BE2C (cell line): ENCODE measurements at regions not wholly inside any gene's neighbourhood (a gene's known extent, or its start where the extent isn't known, plus 50 kb on each side); places are given as distances from the start of the nearest gene placed in this dataset.

ENCODE experiments used
- DNase-seq: peaks from one replicate; pipeline ENCODE4 v3.0.0-alpha.2; 2020
- H3K27me3 ChIP-seq: fragments of 250-450 bp; sonication (Bioruptor Pico); 2 replicates; pipeline ENCODE4 v1.5.1; 2020; ENCODE audit warnings: mild to moderate bottlenecking
- H3K36me3 ChIP-seq: fragments of 250-450 bp; sonication (Bioruptor Pico); 2 replicates; pipeline ENCODE4 v1.5.1; 2020; ENCODE audit warnings: mild to moderate bottlenecking
- H3K4me1 ChIP-seq: fragments of 250-450 bp; sonication (Bioruptor Pico); 2 replicates; pipeline ENCODE4 v1.5.1; 2020
- H3K4me3 ChIP-seq: 2 replicates; pipeline ENCODE4 v1.5.1; 2011; ENCODE audit warnings: low read depth, low read length
- H3K9me3 ChIP-seq: fragments of 250-450 bp; sonication (Bioruptor Pico); 2 replicates; pipeline ENCODE4 v1.5.1; 2020
- TF ChIP-seq, protein P1 (sequence below): IDR thresholded peaks from 2 replicates; pipeline ENCODE4 v1.5.1; 2012; ENCODE audit warnings: mild to moderate bottlenecking, low read depth, low read length

DNA sequence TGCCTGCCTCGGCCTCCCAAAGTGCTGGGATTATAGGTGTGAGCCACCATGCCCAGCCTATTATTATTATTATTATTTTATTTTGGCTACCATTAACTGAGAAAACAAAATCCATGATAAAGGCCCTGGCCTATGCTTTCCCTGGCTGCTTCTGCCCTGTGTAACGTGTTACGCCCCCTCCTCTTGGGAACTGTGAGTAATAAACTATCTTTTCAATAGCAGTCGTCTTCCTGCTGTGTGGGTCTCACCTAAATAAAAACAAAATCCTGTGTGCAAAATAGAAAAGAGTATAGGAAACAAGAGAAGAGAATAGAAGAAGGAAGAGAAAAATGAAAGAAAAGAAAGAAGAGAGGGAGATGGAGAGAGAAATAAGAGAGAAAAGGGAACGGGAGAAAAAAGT lies 237.0 kb downstream of the MIAT start:
- no peak for DNase-seq
- Histone ChIP-seq H3K36me3 (no peaks in the 10 kb centered on the region), H3K4me3 (no peak overlapping the region), H3K4me1 (peaks cover 3% of the 10 kb centered on the region; the same call in 1 of the 2 replicates), H3K9me3 (no peaks in the 10 kb centered on the region), H3K27me3 (no peaks in the 10 kb centered on the region)
- TF ChIP-seq, protein P1, sequence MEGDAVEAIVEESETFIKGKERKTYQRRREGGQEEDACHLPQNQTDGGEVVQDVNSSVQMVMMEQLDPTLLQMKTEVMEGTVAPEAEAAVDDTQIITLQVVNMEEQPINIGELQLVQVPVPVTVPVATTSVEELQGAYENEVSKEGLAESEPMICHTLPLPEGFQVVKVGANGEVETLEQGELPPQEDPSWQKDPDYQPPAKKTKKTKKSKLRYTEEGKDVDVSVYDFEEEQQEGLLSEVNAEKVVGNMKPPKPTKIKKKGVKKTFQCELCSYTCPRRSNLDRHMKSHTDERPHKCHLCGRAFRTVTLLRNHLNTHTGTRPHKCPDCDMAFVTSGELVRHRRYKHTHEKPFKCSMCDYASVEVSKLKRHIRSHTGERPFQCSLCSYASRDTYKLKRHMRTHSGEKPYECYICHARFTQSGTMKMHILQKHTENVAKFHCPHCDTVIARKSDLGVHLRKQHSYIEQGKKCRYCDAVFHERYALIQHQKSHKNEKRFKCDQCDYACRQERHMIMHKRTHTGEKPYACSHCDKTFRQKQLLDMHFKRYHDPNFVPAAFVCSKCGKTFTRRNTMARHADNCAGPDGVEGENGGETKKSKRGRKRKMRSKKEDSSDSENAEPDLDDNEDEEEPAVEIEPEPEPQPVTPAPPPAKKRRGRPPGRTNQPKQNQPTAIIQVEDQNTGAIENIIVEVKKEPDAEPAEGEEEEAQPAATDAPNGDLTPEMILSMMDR: no peak

DNA sequence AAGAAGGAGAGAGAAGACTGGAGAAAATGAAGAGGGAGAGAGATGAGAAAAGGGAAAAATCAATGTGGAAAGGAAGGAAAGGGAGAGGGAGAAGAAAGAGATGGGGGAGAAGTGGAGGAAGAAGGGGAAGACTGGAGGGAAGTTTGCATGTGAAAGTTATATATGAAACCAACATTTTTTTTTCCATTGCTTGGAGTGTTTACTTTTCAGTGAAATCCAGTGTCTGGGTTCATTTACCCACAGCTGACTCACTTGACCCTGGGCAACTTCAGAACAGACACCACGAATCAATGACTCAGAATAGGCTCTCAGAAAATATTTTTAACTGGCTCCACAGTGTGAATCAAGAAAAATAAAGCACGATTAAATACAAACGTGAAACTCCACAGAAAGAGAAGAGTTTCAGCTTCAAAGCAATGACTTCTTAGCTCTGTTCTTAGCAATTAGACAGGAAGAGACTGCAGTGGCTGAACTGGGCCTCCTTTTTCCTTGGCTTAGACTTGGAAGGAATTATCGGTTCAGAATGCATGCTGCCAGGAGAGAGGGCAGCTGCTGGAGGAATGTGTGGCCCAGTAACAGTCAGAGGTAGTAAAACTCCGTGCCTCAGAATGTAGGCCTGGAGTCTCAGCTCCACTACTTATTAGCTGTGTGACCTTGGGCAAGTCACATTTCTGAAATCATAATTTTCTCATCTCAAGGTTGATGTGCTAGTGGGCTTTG lies 237.5 kb downstream of the MIAT start:
- Histone ChIP-seq H3K4me1 (peaks cover 3% of the 10 kb centered on the region; the same call in 1 of the 2 replicates), H3K27me3 (no peaks in the 10 kb centered on the region), H3K4me3 (no peak overlapping the region), H3K36me3 (no peaks in the 10 kb centered on the region), H3K9me3 (no peaks in the 10 kb centered on the region)
- TF ChIP-seq, protein P1: no peak
- no peak for DNase-seq

DNA sequence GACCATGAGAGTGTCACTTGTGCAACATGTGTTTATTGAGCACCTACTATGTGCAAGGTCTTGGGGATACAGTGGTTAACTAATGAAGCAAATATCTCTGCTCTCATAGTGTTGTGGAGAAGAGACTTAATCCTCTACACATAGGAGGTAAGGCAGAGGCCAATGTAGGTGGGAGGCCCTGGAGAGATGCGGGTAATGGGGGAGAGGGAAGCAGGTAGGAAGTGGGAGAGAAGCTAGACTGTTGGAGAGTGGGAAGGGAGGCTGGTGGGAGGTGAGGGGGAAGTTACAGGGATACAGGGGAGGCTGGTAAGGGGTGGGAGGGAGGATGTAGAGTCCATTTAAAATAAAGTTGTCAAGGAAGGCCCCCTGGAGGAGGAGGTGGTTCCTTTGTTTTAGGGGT lies 240.0 kb downstream of the MIAT start:
- Histone ChIP-seq H3K27me3 (no peaks in the 10 kb centered on the region), H3K9me3 (no peaks in the 10 kb centered on the region), H3K4me3 (no peak overlapping the region), H3K4me1 (peaks cover 3% of the 10 kb centered on the region; the same call in 1 of the 2 replicates), H3K36me3 (no peaks in the 10 kb centered on the region)
- TF ChIP-seq, protein P1: no peak
- DNase-seq: no peak

DNA sequence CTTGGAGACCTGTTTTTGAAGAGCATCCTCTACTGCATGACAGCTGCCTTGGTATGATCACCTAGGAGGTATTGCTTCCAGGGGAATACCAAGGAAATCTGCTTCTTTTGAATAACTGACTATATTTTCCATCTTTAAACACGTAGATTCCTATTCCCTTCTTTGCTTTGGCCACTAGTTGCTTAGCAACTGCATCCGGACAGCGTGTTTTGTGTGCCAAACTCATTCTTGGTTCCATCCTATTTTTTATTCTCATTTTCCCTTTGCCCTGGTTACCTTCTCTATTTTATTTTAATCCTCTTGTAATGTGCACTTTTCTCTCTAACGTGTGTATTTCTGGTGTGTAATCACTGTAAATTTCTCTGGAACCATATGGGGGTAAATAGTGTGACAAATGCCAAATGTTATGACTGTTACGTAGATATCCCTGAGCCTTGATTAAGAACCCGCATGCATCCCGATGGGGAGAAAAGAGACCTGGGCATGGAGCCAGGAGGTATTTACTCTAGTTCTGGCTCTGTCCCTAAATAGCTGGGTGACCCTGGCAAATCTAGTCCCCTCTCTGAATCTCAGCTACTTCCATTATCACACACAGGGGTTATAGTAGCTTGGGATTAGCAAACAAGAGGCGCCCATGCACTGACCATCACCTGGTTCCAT lies 241.7 kb downstream of the MIAT start:
- no peak for DNase-seq
- H3K4me3 ChIP-seq: no peak overlapping the region
- no peaks in the 10 kb centered on the region for H3K9me3 ChIP-seq
- H3K36me3 ChIP-seq: no peaks in the 10 kb centered on the region
- TF ChIP-seq, protein P1: no peak
- no peaks in the 10 kb centered on the region for H3K27me3 ChIP-seq
- H3K4me1 ChIP-seq: no peaks in the 10 kb centered on the region

DNA sequence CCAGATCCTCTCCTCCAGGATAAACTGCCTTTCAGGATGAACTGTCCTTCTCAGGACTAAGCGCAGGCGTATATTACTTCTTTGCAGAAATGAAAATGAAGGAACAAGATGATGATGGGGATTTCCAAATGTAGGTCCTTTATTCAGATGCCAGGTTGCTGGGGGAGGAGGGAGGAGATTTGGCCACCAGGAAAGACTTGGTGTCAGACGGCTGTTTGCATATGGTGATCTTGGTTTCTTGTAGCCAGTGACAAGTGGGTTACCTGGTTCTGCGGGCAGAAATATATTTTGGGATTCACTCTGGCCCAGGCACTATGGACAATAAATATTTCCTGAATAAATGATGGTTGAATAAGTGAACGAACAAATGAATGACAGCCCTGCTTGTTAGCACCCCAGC lies 243.4 kb downstream of the MIAT start:
- Histone ChIP-seq H3K4me1 (no peaks in the 10 kb centered on the region), H3K36me3 (no peaks in the 10 kb centered on the region), H3K4me3 (no peak overlapping the region), H3K27me3 (no peaks in the 10 kb centered on the region; the same call in 1 of the 2 replicates), H3K9me3 (no peaks in the 10 kb centered on the region)
- TF ChIP-seq, protein P1: no peak
- DNase-seq: no peak
